BJ (cell line): ENCODE measurements at regions not wholly inside any gene's neighbourhood (a gene's known extent, or its start where the extent isn't known, plus 50 kb on each side); places are given as distances from the start of the nearest gene placed in this dataset.

Experiments used
- CTCF ChIA-PET: fragments of 350-600 bp; formaldehyde crosslinking; extraction: SDS; loops from one replicate; lab custom pipeline; 2021; ENCODE audit warnings: antibody characterized with exemption, inconsistent platforms; lab: Yijun Ruan, JAX
- POLR2A ChIA-PET: fragments of 300-600 bp; sonication (Branson Sonifier 250); formaldehyde crosslinking; extraction: SDS; loops from one replicate; lab custom pipeline; 2021; ENCODE audit warnings: antibody characterized with exemption; lab: Charles Lee
- DNase-seq: peaks from one replicate; pipeline ENCODE4 v3.0.0-alpha.2; 2011; ENCODE audit warnings: low read depth
- H3K27me3 ChIP-seq: 2 replicates; pipeline ENCODE4 v1.6.0; 2011; ENCODE audit warnings: low read length; ENCODE audit not compliant: control insufficient read depth, insufficient read depth
- H3K36me3 ChIP-seq: 2 replicates; pipeline ENCODE4 v1.5.1; 2011; ENCODE audit warnings: low read length; ENCODE audit not compliant: control insufficient read depth, insufficient read depth
- H3K4me3 ChIP-seq: 2 replicates; pipeline ENCODE4 v1.5.1; 2011; ENCODE audit warnings: low read depth, mild to moderate bottlenecking, control low read depth, low read length
- CTCF ChIP-seq: IDR thresholded peaks from 2 replicates; pipeline ENCODE4 v1.5.1; 2011; ENCODE audit warnings: low read depth, mild to moderate bottlenecking, control low read depth, inconsistent platforms, low read length, moderate library complexity; ENCODE audit not compliant: insufficient read depth

- DNase-seq, result no peak
- no peak for TF ChIP-seq CTCF
- Histone ChIP-seq H3K36me3 (no peaks in the 10 kb centered on the region), H3K27me3 (no peaks in the 10 kb centered on the region), H3K4me3 (no peak overlapping the region)
- ChIA-PET CTCF (no interaction called here), POLR2A (no interaction called here)
Observed at GRCh38 chr18:29074147-29074546, 897.2 kb upstream of the CDH2 start.

GRCh38 chr18:29071869-29072268 is 894.9 kb upstream of the CDH2 start:
- POLR2A ChIA-PET, result no interaction called here
- TF ChIP-seq CTCF, result no peak
- Histone ChIP-seq H3K27me3 (no peaks in the 10 kb centered on the region), H3K4me3 (no peak overlapping the region), H3K36me3 (no peaks in the 10 kb centered on the region)
- no peak for DNase-seq
- CTCF ChIA-PET, result interaction anchor here (0.9 kb wide), 1 partner anchor 17 kb away, joined by 3 read pairs; no protein-coding TSS in a partner anchor

GRCh38 chr18:29063346-29063745 is 886.4 kb upstream of the CDH2 start:
- no peak for TF ChIP-seq CTCF
- Histone ChIP-seq H3K27me3 (no peaks in the 10 kb centered on the region), H3K36me3 (no peaks in the 10 kb centered on the region), H3K4me3 (no peak overlapping the region)
- ChIA-PET POLR2A (no interaction called here), CTCF (no interaction called here)
- DNase-seq, result no peak

GRCh38 chr18:29062921-29063320 is 886.0 kb upstream of the CDH2 start:
- Histone ChIP-seq H3K36me3 (no peaks in the 10 kb centered on the region), H3K4me3 (no peak overlapping the region), H3K27me3 (no peaks in the 10 kb centered on the region)
- ChIA-PET POLR2A (no interaction called here), CTCF (no interaction called here)
- no peak for DNase-seq
- TF ChIP-seq CTCF, result no peak

- POLR2A ChIA-PET, result no interaction called here
- no peaks in the 10 kb centered on the region for H3K36me3 ChIP-seq
- CTCF ChIA-PET, result no interaction called here
Observed at GRCh38 chr18:29060349-29060748, 883.4 kb upstream of the CDH2 start.

More at GRCh38 chr18:29060349-29060748, 883.4 kb upstream of the CDH2 start:
- H3K4me3 ChIP-seq, result no peak overlapping the region
- no peak for TF ChIP-seq CTCF
- no peak for DNase-seq
- H3K27me3 ChIP-seq, result no peaks in the 10 kb centered on the region
